Loucy (cell line): ENCODE measurements at regions not wholly inside any gene's neighbourhood (a gene's known extent, or its start where the extent isn't known, plus 50 kb on each side); places are given as distances from the start of the nearest gene placed in this dataset.
"Not testable (repeated sequence)": the region's sequence is repeated elsewhere in the genome, so short reads cannot be mapped to it uniquely, and the experiment has no call there.

Source experiments
- H2AFZ ChIP-seq: fragments of 200-600 bp; sonication (generic); 2 replicates; pipeline ENCODE4 v1.6.0; 2016; ENCODE audit warnings: antibody characterized with exemption, mild to moderate bottlenecking, low read length, moderate library complexity
- H3F3A ChIP-seq: fragments of 200-600 bp; 2 replicates; pipeline ENCODE4 v1.6.0; 2016; ENCODE audit warnings: antibody characterized with exemption, low read depth, mild to moderate bottlenecking
- H3K27me3 ChIP-seq: fragments of 200-600 bp; sonication (generic); 2 replicates; pipeline ENCODE4 v1.6.1; 2014; ENCODE audit warnings: low read length, mild to moderate bottlenecking; ENCODE audit not compliant: insufficient read depth, poor library complexity, severe bottlenecking
- H3K36me3 ChIP-seq: fragments of 200-600 bp; sonication (generic); 2 replicates; pipeline ENCODE4 v1.6.1; 2016; ENCODE audit warnings: low read length; ENCODE audit not compliant: insufficient read depth
- H3K4me1 ChIP-seq: fragments of 200-600 bp; sonication (generic); 2 replicates; pipeline ENCODE4 v1.5.1; 2014; ENCODE audit warnings: low read length, mild to moderate bottlenecking; ENCODE audit not compliant: insufficient read depth, poor library complexity, severe bottlenecking
- H3K4me2 ChIP-seq: fragments of 200-600 bp; sonication (generic); 2 replicates; pipeline ENCODE4 v1.6.0; 2014; ENCODE audit warnings: antibody characterized with exemption, low read length, low read depth, mild to moderate bottlenecking; ENCODE audit not compliant: poor library complexity, severe bottlenecking
- H3K4me3 ChIP-seq: fragments of 200-600 bp; sonication (generic); 2 replicates; pipeline ENCODE4 v1.5.1; 2014; ENCODE audit warnings: low read length, mild to moderate bottlenecking, mixed read lengths; ENCODE audit not compliant: poor library complexity, severe bottlenecking
- H3K79me2 ChIP-seq: fragments of 200-600 bp; sonication (generic); 2 replicates; pipeline ENCODE4 v1.6.1; 2014; ENCODE audit warnings: low read length; ENCODE audit not compliant: insufficient read depth
- H3K9ac ChIP-seq: fragments of 200-600 bp; sonication (generic); 2 replicates; pipeline ENCODE4 v1.6.0; 2014; ENCODE audit warnings: mild to moderate bottlenecking, low read depth, low read length, moderate library complexity; ENCODE audit not compliant: poor library complexity, severe bottlenecking
- H3K9me2 ChIP-seq: fragments of 200-600 bp; sonication (generic); replicated peaks from 2 replicates; pipeline ENCODE4 v1.6.1; 2016; ENCODE audit warnings: low read depth, low read length, mixed read lengths
- H3K9me3 ChIP-seq: fragments of 200-600 bp; sonication (generic); 2 replicates; pipeline ENCODE4 v1.6.1; 2014; ENCODE audit warnings: mild to moderate bottlenecking, antibody characterized with exemption, low read length, low read depth; ENCODE audit not compliant: insufficient read depth
- H4K20me1 ChIP-seq: fragments of 200-600 bp; sonication (generic); 2 replicates; pipeline ENCODE4 v1.6.0; 2014; ENCODE audit warnings: antibody characterized with exemption, low read length, mild to moderate bottlenecking; ENCODE audit not compliant: insufficient read depth, poor library complexity, severe bottlenecking
- EZH2phosphoT487 ChIP-seq: fragments of 200-600 bp; IDR thresholded peaks from 2 replicates; pipeline ENCODE4 v1.6.1; 2018; ENCODE audit warnings: antibody characterized with exemption, mild to moderate bottlenecking, moderate library complexity, borderline replicate concordance
- TF ChIP-seq, protein P1 (sequence below): fragments of 200-600 bp; sonication (generic); conservative IDR thresholded peaks from 2 replicates; pipeline ENCODE4 v1.5.1; 2014; ENCODE audit warnings: mild to moderate bottlenecking, antibody characterized with exemption, low read length

DNA sequence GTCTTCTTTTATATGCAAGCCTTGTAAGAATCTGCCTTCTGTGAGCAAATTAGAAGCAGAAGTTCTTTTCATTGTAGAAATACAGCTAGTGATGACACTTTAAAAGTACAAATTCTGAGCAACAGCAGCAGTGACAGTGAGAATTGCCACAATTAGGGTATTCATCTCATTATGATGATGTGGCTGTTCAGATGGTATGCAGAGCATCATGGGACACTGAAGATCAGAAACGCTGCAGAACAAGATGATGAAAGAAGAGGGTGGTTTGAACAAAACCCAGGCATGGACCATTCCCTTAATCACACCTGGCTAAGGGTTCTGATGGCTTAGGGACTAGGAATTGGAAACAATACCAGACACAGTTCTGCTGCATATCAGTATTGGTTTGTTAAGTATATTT, 312.7 kb upstream of the TBX18 start:
- TF ChIP-seq, protein P1, sequence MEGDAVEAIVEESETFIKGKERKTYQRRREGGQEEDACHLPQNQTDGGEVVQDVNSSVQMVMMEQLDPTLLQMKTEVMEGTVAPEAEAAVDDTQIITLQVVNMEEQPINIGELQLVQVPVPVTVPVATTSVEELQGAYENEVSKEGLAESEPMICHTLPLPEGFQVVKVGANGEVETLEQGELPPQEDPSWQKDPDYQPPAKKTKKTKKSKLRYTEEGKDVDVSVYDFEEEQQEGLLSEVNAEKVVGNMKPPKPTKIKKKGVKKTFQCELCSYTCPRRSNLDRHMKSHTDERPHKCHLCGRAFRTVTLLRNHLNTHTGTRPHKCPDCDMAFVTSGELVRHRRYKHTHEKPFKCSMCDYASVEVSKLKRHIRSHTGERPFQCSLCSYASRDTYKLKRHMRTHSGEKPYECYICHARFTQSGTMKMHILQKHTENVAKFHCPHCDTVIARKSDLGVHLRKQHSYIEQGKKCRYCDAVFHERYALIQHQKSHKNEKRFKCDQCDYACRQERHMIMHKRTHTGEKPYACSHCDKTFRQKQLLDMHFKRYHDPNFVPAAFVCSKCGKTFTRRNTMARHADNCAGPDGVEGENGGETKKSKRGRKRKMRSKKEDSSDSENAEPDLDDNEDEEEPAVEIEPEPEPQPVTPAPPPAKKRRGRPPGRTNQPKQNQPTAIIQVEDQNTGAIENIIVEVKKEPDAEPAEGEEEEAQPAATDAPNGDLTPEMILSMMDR, result no peak
- TF ChIP-seq EZH2phosphoT487, result no peak
- Histone ChIP-seq H2AFZ (no peak overlapping the region), H3K4me1 (no peaks in the 10 kb centered on the region)

DNA sequence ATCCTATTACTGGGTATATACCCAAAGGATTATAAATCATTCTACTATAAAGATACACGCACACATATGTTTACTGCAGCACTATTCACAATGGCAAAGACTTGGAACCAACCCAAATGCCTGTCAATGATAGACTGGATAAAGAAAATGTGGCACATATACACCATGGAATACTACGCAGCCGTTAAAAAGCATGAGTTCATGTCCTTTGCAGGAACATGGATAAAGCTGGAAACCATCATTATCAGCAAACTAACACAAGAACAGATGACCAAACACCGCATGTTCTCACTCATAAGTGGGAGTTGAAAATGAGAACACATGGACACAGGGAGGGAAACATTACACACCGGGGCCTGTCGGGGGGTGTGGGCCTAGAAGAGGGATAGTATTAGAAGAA, 307.4 kb upstream of the TBX18 start:
- H3K4me2 ChIP-seq, H3F3A ChIP-seq, H4K20me1 ChIP-seq, H3K36me3 ChIP-seq, H3K9me2 ChIP-seq, H3K9me3 ChIP-seq, H3K9ac ChIP-seq, H3K27me3 ChIP-seq, H3K4me1 ChIP-seq, H3K4me3 ChIP-seq, H3K79me2 ChIP-seq, H2AFZ ChIP-seq: not testable (repeated sequence)

More for the DNA sequence above, 312.7 kb upstream of the TBX18 start:
- no peak overlapping the region for H3K4me3 ChIP-seq
- no peaks in the 10 kb centered on the region for H3K27me3 ChIP-seq
- no peaks in the 10 kb centered on the region for H3K9me3 ChIP-seq
- no peaks in the 10 kb centered on the region for H4K20me1 ChIP-seq
- no peaks in the 10 kb centered on the region for H3K36me3 ChIP-seq
- H3K9ac ChIP-seq, result no peak overlapping the region
- no peaks in the 10 kb centered on the region for H3F3A ChIP-seq
- no peak overlapping the region for H3K4me2 ChIP-seq
- H3K9me2 ChIP-seq, result no peaks in the 10 kb centered on the region
- no peaks in the 10 kb centered on the region for H3K79me2 ChIP-seq

- H3K27me3 ChIP-seq, result no peaks in the 10 kb centered on the region
- H3K79me2 ChIP-seq, result no peaks in the 10 kb centered on the region
- no peaks in the 10 kb centered on the region for H4K20me1 ChIP-seq
- no peak overlapping the region for H2AFZ ChIP-seq
- no peaks in the 10 kb centered on the region for H3K9me2 ChIP-seq
- no peaks in the 10 kb centered on the region for H3K9me3 ChIP-seq
- no peaks in the 10 kb centered on the region for H3F3A ChIP-seq
- no peak overlapping the region for H3K4me2 ChIP-seq
- H3K36me3 ChIP-seq, result no peaks in the 10 kb centered on the region
- no peak for TF ChIP-seq EZH2phosphoT487
- TF ChIP-seq, protein P1, result no peak
- H3K4me1 ChIP-seq, result peaks cover 6% of the 10 kb centered on the region
- H3K4me3 ChIP-seq, result no peak overlapping the region
- no peak overlapping the region for H3K9ac ChIP-seq
Measured at GRCh38 chr6:85069577-85069976, 305.2 kb upstream of the TBX18 start.

DNA sequence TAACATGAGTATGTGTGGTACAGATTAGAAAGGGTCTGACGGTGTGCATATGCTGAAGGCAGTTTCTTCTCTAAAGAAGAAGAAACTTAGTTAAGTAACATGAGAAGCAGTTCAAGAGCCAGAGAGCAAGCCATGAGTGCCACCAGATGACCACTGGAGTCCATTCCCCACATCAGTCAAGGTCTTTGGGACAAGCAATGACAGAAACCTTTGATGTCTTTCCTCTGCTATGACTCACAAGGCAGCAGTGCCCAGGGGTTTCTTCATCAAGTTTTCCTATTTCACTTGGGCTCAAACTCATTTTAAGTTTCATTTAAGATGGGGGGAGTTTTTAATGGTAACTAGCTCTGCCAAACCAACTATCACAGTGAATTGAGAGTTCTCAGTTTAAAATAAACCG, 303.8 kb upstream of the TBX18 start:
- H3K4me3 ChIP-seq, result no peak overlapping the region
- H3K27me3 ChIP-seq, result no peaks in the 10 kb centered on the region
- H3K9me3 ChIP-seq, result no peaks in the 10 kb centered on the region
- peaks cover 6% of the 10 kb centered on the region for H3K4me1 ChIP-seq
- no peak overlapping the region for H3K9ac ChIP-seq
- H3K36me3 ChIP-seq, result no peaks in the 10 kb centered on the region
- no peaks in the 10 kb centered on the region for H3K9me2 ChIP-seq
- no peak for TF ChIP-seq EZH2phosphoT487
- TF ChIP-seq, protein P1, result no peak
- H3F3A ChIP-seq, result no peaks in the 10 kb centered on the region
- no peak overlapping the region for H2AFZ ChIP-seq
- no peaks in the 10 kb centered on the region for H4K20me1 ChIP-seq
- no peaks in the 10 kb centered on the region for H3K79me2 ChIP-seq
- no peak overlapping the region for H3K4me2 ChIP-seq
